ENCODE measurements at regions not wholly inside any gene's neighbourhood (a gene's known extent, or its start where the extent isn't known, plus 50 kb on each side); places are given as distances from the start of the nearest gene placed in this dataset.

- Histone ChIP-seq H3K9ac (ENCODE audit: low read depth in 1 of 2, low read length in 2 of 2) (no peak overlapping the region), H3K9me3 (ENCODE audit: control insufficient read depth in 4 of 4, low read length in 3 of 4) (no peaks in the 10 kb centered on the region), H3K27me3 (ENCODE audit: control insufficient read depth in 4 of 4, insufficient read depth in 4 of 4, low read length in 3 of 4) (no peaks in the 10 kb centered on the region), H3K4me3 (ENCODE audit: low read depth in 1 of 3, low read length in 3 of 3) (no peak overlapping the region), H3K36me3 (ENCODE audit: control insufficient read depth in 4 of 4, insufficient read depth in 3 of 4, low read depth in 1 of 4, low read length in 3 of 4) (peaks cover 0 to 5% (median 3%) of the 10 kb centered on the region in 4 donors), H3K27ac (ENCODE audit: low read depth in 1 of 2, low read length in 2 of 2) (no peak overlapping the region), H3K4me1 (ENCODE audit: control insufficient read depth in 4 of 4, insufficient read depth in 4 of 4, low read length in 3 of 4) (no peaks in the 10 kb centered on the region)
- no peak for TF ChIP-seq RAD21 (IDR thresholded peaks at IDR 0.05)
- TF ChIP-seq GABPA (IDR thresholded peaks at IDR 0.05 in 1 of 2, conservative IDR thresholded peaks at IDR 0.05 in 1 of 2): no peak
- TF ChIP-seq HNF4G (IDR thresholded peaks at IDR 0.05): no peak
- 96% methylated on average over 6 of the region's 6 CpGs for WGBS
- no peak for DNase-seq (ENCODE audit: low spot score)
These were observed 203.0 kb upstream of the MYL2 start for GRCh38 chr12:111123390-111123789.

- no peak overlapping the region for H3K4me3 ChIP-seq (ENCODE audit: low read depth in 1 of 3, low read length in 3 of 3)
- no peaks in the 10 kb centered on the region for H3K4me1 ChIP-seq (ENCODE audit: control insufficient read depth in 4 of 4, insufficient read depth in 4 of 4, low read length in 3 of 4)
- H3K9me3 ChIP-seq (ENCODE audit: control insufficient read depth in 4 of 4, low read length in 3 of 4): no peaks in the 10 kb centered on the region
- H3K27ac ChIP-seq (ENCODE audit: low read depth in 1 of 2, low read length in 2 of 2): no peak overlapping the region
- no peak overlapping the region for H3K9ac ChIP-seq (ENCODE audit: low read depth in 1 of 2, low read length in 2 of 2)
- peaks cover 0 to 5% (median 4%) of the 10 kb centered on the region in 4 donors for H3K36me3 ChIP-seq (ENCODE audit: control insufficient read depth in 4 of 4, insufficient read depth in 3 of 4, low read depth in 1 of 4, low read length in 3 of 4)
- TF ChIP-seq TAF1 (conservative IDR thresholded peaks at IDR 0.05) (no peak), ATF3 (IDR thresholded peaks at IDR 0.05) (no peak), SP1 (IDR thresholded peaks at IDR 0.05) (no peak), FOXA2 (IDR thresholded peaks at IDR 0.05) (no peak), JUND (IDR thresholded peaks at IDR 0.05) (no peak), HNF4G (IDR thresholded peaks at IDR 0.05) (no peak), YY1 (IDR thresholded peaks at IDR 0.05) (no peak)
- no peak for DNase-seq (ENCODE audit: low spot score)
- no peaks in the 10 kb centered on the region for H3K27me3 ChIP-seq (ENCODE audit: control insufficient read depth in 4 of 4, insufficient read depth in 4 of 4, low read length in 3 of 4)
- WGBS: 55% methylated on average over 7 of the region's 7 CpGs
These were observed 202.1 kb upstream of the MYL2 start for GRCh38 chr12:111122458-111122878.

- TF ChIP-seq YY1 (IDR thresholded peaks at IDR 0.05) (no peak), CTCF (IDR thresholded peaks at IDR 0.05; ENCODE audit: low read depth, low read length, missing input control) (no peak), HNF4A (conservative IDR thresholded peaks at IDR 0.05) (no peak), ATF3 (IDR thresholded peaks at IDR 0.05) (no peak), JUND (IDR thresholded peaks at IDR 0.05) (no peak), REST (IDR thresholded peaks at IDR 0.05) (no peak), ZBTB33 (IDR thresholded peaks at IDR 0.05) (no peak), FOXA1 (IDR thresholded peaks at IDR 0.05) (no peak), SP1 (IDR thresholded peaks at IDR 0.05) (no peak), FOXA2 (IDR thresholded peaks at IDR 0.05) (no peak)
- Histone ChIP-seq H3K9ac (ENCODE audit: low read depth in 1 of 2, low read length in 2 of 2) (no peak overlapping the region), H3K4me1 (ENCODE audit: control insufficient read depth in 4 of 4, insufficient read depth in 4 of 4, low read length in 3 of 4) (no peaks in the 10 kb centered on the region), H3K27me3 (ENCODE audit: control insufficient read depth in 4 of 4, insufficient read depth in 4 of 4, low read length in 3 of 4) (no peaks in the 10 kb centered on the region), H3K4me3 (ENCODE audit: low read depth in 1 of 3, low read length in 3 of 3) (no peak overlapping the region), H3K27ac (ENCODE audit: low read depth in 1 of 2, low read length in 2 of 2) (no peak overlapping the region), H3K36me3 (ENCODE audit: control insufficient read depth in 4 of 4, insufficient read depth in 3 of 4, low read depth in 1 of 4, low read length in 3 of 4) (peaks cover 0 to 10% (median 4%) of the 10 kb centered on the region in 4 donors), H3K9me3 (ENCODE audit: control insufficient read depth in 4 of 4, low read length in 3 of 4) (no peaks in the 10 kb centered on the region)
- 78% methylated on average over 6 of the region's 6 CpGs for WGBS
- DNase-seq (ENCODE audit: low spot score): no peak
These were observed 201.5 kb upstream of the MYL2 start for GRCh38 chr12:111121840-111122239.
